K562 (cell line): ENCODE measurements at regions not wholly inside any gene's neighbourhood (a gene's known extent, or its start where the extent isn't known, plus 50 kb on each side); places are given as distances from the start of the nearest gene placed in this dataset.

Experiments used
- ATAC-seq: fragments of 200-7000 bp; cut with Tn5 transposase; 3 replicates; pipeline ENCODE4 v1.9.1; 2020; ENCODE audit warnings: moderate library complexity
- BruUV-seq: library from RNA; stranded (reverse); fragments of 400-500 nt; replicated peaks from 2 replicates; lab custom pipeline; 2021; lab: Mats Ljungman, UMichigan
- CTCF ChIA-PET: fragments of 300-600 bp; formaldehyde crosslinking; extraction: SDS; loops from one replicate; lab custom pipeline; 2021; ENCODE audit warnings: low intra/inter-chr PET ratio; lab: Yijun Ruan, JAX
- POLR2A ChIA-PET: fragments of 300-600, 350-650 bp; sonication (Branson Sonifier 250); formaldehyde crosslinking; extraction: SDS; loops from one replicate; lab custom pipeline; 2021; ENCODE audit warnings: antibody characterized with exemption, inconsistent platforms; lab: Yijun Ruan, JAX
- DNase-seq, 4 experiments: peaks; one replicate each; pipeline versions ENCODE4 v3.0.0 to v3.0.0-alpha.2; 2011 to 2018; ENCODE audit warnings: low spot score in 3 of 4, mixed read lengths in 3 of 4; ENCODE audit errors: extremely low read depth in 1 of 4
- FAIRE-seq: peaks from 2 replicates; lab custom pipeline; 2011; peaks lifted over from hg19 to GRCh38; lab: Jason Lieb, UNC
- H2AFZ ChIP-seq: 2 replicates; pipeline ENCODE4 v1.6.0; 2011; ENCODE audit warnings: low read depth, low read length, control low read depth, inconsistent platforms
- H3K27ac ChIP-seq: fragments of 200-600 bp; 3 replicates; pipeline ENCODE4 v1.8.0; 2011; ENCODE audit warnings: low read depth, mild to moderate bottlenecking, control low read depth, inconsistent platforms, low read length, moderate library complexity, mixed read lengths; ENCODE audit errors: extremely low read depth
- H3K27me3 ChIP-seq, 2 experiments: fragments of 300-600 bp in 1 of 2; 2 replicates in 1 of 2; 3 replicates in 1 of 2; pipeline versions ENCODE4 v1.6.0 to v1.8.0; 2011; ENCODE audit warnings: inconsistent platforms in 2 of 2, low read length in 2 of 2, mild to moderate bottlenecking in 1 of 2, mixed read lengths in 1 of 2, moderate library complexity in 1 of 2; ENCODE audit not compliant: control insufficient read depth in 2 of 2, insufficient read depth in 2 of 2
- H3K36me3 ChIP-seq: fragments of 300-600 bp; 3 replicates; pipeline ENCODE4 v1.8.0; 2011; ENCODE audit warnings: mild to moderate bottlenecking, low read length, inconsistent platforms; ENCODE audit not compliant: control insufficient read depth, insufficient read depth
- H3K4me1 ChIP-seq, 2 experiments: fragments of 200-600 bp in 1 of 2; replicated peaks in 1 of 2; 2 replicates in 1 of 2; 3 replicates in 1 of 2; pipeline versions ENCODE4 v1.5.1 to v1.8.0; 2011; ENCODE audit warnings: inconsistent platforms in 2 of 2, low read length in 2 of 2, mild to moderate bottlenecking in 1 of 2, mixed read lengths in 1 of 2, moderate library complexity in 1 of 2; ENCODE audit not compliant: control insufficient read depth in 2 of 2, insufficient read depth in 2 of 2
- H3K4me2 ChIP-seq: 2 replicates; pipeline ENCODE4 v1.6.1; 2011; ENCODE audit warnings: low read length, control low read depth, inconsistent platforms, mixed read lengths; ENCODE audit not compliant: insufficient read depth
- H3K4me3 ChIP-seq: fragments of 200-600 bp; sonication (generic), shearing (Covaris generic); 2 replicates; pipeline ENCODE4 v1.5.1; 2016; ENCODE audit warnings: control low read depth, inconsistent platforms
- H3K79me2 ChIP-seq: fragments of 200-600 bp; 3 replicates; pipeline ENCODE4 v1.8.0; 2011; ENCODE audit warnings: low read length, inconsistent platforms; ENCODE audit not compliant: control insufficient read depth, insufficient read depth
- H3K9ac ChIP-seq, 2 experiments: 2 replicates each; pipeline versions ENCODE4 v1.6.0 to v1.6.1; 2011; ENCODE audit warnings: low read depth in 2 of 2, low read length in 2 of 2, control low read depth in 1 of 2, inconsistent platforms in 1 of 2, mild to moderate bottlenecking in 1 of 2, mixed read lengths in 1 of 2; ENCODE audit not compliant: insufficient read depth in 1 of 2
- H3K9me1 ChIP-seq: one replicate; pipeline ENCODE4 v1.6.0; 2011; ENCODE audit warnings: inconsistent platforms, mild to moderate bottlenecking, low read length, moderate library complexity; ENCODE audit not compliant: control insufficient read depth, insufficient read depth
- H3K9me3 ChIP-seq: replicated peaks from 2 replicates; pipeline ENCODE4 v1.5.1; 2011; ENCODE audit warnings: low read depth, low read length, inconsistent platforms; ENCODE audit not compliant: control insufficient read depth, insufficient read depth
- H4K20me1 ChIP-seq: replicated peaks from 2 replicates; pipeline ENCODE4 v1.6.1; 2011; ENCODE audit warnings: low read length, inconsistent platforms, mixed read lengths; ENCODE audit not compliant: control insufficient read depth, insufficient read depth
- KLF13 ChIP-seq: fragments of 450-650 bp; IDR thresholded peaks from 2 replicates; pipeline ENCODE4 v1.6.1; 2016; ENCODE audit warnings: missing genetic modification characterization, low read depth, mild to moderate bottlenecking, missing compliant biosample characterization, moderate library complexity, borderline replicate concordance
- KLF6 ChIP-seq: fragments of 250-450 bp; sonication (Bioruptor Pico); IDR thresholded peaks from 2 replicates; pipeline ENCODE4 v1.4.0; 2020; ENCODE audit warnings: mild to moderate bottlenecking, moderate library complexity, borderline replicate concordance
- ZNF197 ChIP-seq: fragments of 200-800 bp; sonication (Bioruptor generic); IDR thresholded peaks from 2 replicates; pipeline ENCODE4 v1.6.1; 2016; ENCODE audit warnings: low read depth, missing genetic modification characterization, missing compliant biosample characterization
- ZNF75A ChIP-seq: fragments of 450-650 bp; formaldehyde crosslinking; IDR thresholded peaks from 2 replicates; pipeline ENCODE4 v1.4.0; 2020; ENCODE audit warnings: mild to moderate bottlenecking
- WGBS: fragments of 100-300 bp; shearing (Covaris generic); methylation state at CpG from one replicate; pipeline ENCODE4 v1.1.6; 2016; ENCODE audit warnings: low coverage, mixed read lengths; ENCODE audit not compliant: insufficient coverage; ENCODE audit errors: missing lambda C conversion rate; 5-methylcytosine and 5-hydroxymethylcytosine counted together
- in situ Hi-C: fragments of 300-500 bp; cut with MboI; formaldehyde crosslinking; loops from 4 replicates; pipeline ENCODE4 v1.15.0; 2018; ENCODE audit warnings: inconsistent platforms, mixed read lengths
- intact Hi-C: fragments of 100-400 bp; cut with micrococcal nuclease; formaldehyde crosslinking; loops from 2 replicates; pipeline ENCODE4 v1.14.2; 2022
- TF ChIP-seq, protein P1 (sequence below): fragments of 250-450 bp; sonication (Bioruptor Pico); IDR thresholded peaks from 2 replicates; pipeline ENCODE4 v1.4.0; 2020
- TF ChIP-seq, protein P2 (sequence below): sonication (generic); formaldehyde crosslinking; IDR thresholded peaks from 2 replicates; pipeline ENCODE4 v1.8.1; 2023; ENCODE audit warnings: mild to moderate bottlenecking, missing genetic modification reagents
- TF ChIP-seq, protein P3 (sequence below), 3 experiments: IDR thresholded peaks in 2 of 3; conservative IDR thresholded peaks in 1 of 3; 2 replicates each; pipeline ENCODE4 v1.5.1; 2011 to 2012; ENCODE audit warnings: low read length in 3 of 3, mild to moderate bottlenecking in 3 of 3, control low read depth in 2 of 3, improper control_type of control experiment in 1 of 3, inconsistent platforms in 1 of 3, low read depth in 1 of 3, mixed read lengths in 1 of 3, moderate library complexity in 1 of 3; ENCODE audit not compliant: insufficient read depth in 2 of 3
- TF ChIP-seq, protein P4 (sequence below): fragments of 450-650 bp; IDR thresholded peaks from 2 replicates; pipeline ENCODE4 v1.6.1; 2016; ENCODE audit warnings: missing biosample characterization, missing genetic modification characterization

DNA sequence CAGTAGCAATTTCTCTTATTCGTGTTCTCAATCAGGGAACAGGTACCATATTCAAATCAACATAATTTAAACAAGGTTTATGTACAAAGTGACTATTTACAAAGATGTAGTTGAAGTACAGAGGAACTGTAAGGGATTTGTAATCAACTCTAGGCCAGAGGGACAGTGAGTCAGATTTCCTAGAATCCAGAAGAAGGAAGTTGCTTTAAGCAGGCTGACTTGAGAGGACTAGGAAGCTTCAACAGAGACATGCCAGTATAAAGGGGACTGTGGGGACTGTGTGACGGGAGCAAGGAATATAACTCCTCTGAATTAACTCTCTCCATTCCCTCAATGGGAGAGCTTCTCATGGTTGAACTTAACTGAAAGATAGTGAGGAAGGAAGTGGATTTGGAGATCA lies 427.4 kb upstream of the JAG1 start (continued):
- TF ChIP-seq, protein P1, sequence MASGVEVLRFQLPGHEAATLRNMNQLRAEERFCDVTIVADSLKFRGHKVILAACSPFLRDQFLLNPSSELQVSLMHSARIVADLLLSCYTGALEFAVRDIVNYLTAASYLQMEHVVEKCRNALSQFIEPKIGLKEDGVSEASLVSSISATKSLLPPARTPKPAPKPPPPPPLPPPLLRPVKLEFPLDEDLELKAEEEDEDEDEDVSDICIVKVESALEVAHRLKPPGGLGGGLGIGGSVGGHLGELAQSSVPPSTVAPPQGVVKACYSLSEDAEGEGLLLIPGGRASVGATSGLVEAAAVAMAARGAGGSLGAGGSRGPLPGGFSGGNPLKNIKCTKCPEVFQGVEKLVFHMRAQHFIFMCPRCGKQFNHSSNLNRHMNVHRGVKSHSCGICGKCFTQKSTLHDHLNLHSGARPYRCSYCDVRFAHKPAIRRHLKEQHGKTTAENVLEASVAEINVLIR: no peak
- TF ChIP-seq, protein P2, sequence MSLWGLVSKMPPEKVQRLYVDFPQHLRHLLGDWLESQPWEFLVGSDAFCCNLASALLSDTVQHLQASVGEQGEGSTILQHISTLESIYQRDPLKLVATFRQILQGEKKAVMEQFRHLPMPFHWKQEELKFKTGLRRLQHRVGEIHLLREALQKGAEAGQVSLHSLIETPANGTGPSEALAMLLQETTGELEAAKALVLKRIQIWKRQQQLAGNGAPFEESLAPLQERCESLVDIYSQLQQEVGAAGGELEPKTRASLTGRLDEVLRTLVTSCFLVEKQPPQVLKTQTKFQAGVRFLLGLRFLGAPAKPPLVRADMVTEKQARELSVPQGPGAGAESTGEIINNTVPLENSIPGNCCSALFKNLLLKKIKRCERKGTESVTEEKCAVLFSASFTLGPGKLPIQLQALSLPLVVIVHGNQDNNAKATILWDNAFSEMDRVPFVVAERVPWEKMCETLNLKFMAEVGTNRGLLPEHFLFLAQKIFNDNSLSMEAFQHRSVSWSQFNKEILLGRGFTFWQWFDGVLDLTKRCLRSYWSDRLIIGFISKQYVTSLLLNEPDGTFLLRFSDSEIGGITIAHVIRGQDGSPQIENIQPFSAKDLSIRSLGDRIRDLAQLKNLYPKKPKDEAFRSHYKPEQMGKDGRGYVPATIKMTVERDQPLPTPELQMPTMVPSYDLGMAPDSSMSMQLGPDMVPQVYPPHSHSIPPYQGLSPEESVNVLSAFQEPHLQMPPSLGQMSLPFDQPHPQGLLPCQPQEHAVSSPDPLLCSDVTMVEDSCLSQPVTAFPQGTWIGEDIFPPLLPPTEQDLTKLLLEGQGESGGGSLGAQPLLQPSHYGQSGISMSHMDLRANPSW (CRISPR knock-in tag): no peak
- no peak for TF ChIP-seq KLF13 (tag)
- TF ChIP-seq, protein P3, sequence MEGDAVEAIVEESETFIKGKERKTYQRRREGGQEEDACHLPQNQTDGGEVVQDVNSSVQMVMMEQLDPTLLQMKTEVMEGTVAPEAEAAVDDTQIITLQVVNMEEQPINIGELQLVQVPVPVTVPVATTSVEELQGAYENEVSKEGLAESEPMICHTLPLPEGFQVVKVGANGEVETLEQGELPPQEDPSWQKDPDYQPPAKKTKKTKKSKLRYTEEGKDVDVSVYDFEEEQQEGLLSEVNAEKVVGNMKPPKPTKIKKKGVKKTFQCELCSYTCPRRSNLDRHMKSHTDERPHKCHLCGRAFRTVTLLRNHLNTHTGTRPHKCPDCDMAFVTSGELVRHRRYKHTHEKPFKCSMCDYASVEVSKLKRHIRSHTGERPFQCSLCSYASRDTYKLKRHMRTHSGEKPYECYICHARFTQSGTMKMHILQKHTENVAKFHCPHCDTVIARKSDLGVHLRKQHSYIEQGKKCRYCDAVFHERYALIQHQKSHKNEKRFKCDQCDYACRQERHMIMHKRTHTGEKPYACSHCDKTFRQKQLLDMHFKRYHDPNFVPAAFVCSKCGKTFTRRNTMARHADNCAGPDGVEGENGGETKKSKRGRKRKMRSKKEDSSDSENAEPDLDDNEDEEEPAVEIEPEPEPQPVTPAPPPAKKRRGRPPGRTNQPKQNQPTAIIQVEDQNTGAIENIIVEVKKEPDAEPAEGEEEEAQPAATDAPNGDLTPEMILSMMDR (IDR thresholded peaks at IDR 0.05 in 2 of 3, conservative IDR thresholded peaks at IDR 0.05 in 1 of 3; ENCODE audit: insufficient read depth in 2 of 3, low read depth in 1 of 3, low read length in 3 of 3): no peak

DNA sequence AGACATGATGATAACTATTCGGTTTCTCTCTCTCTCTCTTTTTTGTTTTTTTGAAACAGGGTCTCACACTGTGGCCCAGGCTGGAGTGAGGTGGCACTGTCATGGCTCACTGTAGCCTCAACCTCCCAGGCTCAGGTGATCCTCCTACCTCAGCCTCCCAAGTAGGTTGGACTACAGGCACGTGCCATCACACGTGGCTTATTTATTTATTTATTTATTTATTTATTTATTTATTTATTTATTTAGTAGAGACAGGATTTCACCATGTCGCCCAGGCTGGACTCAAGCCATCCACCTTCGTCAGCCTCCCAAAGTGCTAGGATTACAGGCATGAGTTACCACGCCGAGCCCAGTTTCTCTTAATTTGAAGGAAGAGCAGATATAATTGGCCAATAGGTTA lies 427.9 kb upstream of the JAG1 start:
- ATAC-seq (no peak), FAIRE-seq (no peak), DNase-seq (no peak)
- ChIA-PET CTCF (no interaction called here), POLR2A (no interaction called here)
- in situ Hi-C loops: no loop called here
- Histone ChIP-seq H3K4me1 (no peaks in the 10 kb centered on the region), H4K20me1 (no peaks in the 10 kb centered on the region), H3K4me3 (no peak overlapping the region), H3K9ac (no peak overlapping the region), H2AFZ (no peak overlapping the region), H3K9me3 (no peaks in the 10 kb centered on the region), H3K4me2 (no peak overlapping the region), H3K79me2 (no peaks in the 10 kb centered on the region), H3K27ac (no peak overlapping the region), H3K9me1 (no peaks in the 10 kb centered on the region), H3K27me3 (no peaks in the 10 kb centered on the region), H3K36me3 (no peaks in the 10 kb centered on the region)
- intact Hi-C loops: no loop called here
- WGBS: 0% methylated on average over 6 of the region's 7 CpGs
- TF ChIP-seq KLF6 (no peak), ZNF75A (CRISPR knock-in tag) (no peak), ZNF197 (CRISPR knock-in tag) (no peak)
- TF ChIP-seq, protein P4, sequence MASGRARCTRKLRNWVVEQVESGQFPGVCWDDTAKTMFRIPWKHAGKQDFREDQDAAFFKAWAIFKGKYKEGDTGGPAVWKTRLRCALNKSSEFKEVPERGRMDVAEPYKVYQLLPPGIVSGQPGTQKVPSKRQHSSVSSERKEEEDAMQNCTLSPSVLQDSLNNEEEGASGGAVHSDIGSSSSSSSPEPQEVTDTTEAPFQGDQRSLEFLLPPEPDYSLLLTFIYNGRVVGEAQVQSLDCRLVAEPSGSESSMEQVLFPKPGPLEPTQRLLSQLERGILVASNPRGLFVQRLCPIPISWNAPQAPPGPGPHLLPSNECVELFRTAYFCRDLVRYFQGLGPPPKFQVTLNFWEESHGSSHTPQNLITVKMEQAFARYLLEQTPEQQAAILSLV (tag): no peak
- BruUV-seq: no TSS peak
